Left renal pelvis (tissue), 4 donors: ENCODE measurements at regions not wholly inside any gene's neighbourhood (a gene's known extent, or its start where the extent isn't known, plus 50 kb on each side); places are given as distances from the start of the nearest gene placed in this dataset.
"Not testable (repeated sequence)": the region's sequence is repeated elsewhere in the genome, so short reads cannot be mapped to it uniquely, and the experiment has no call there.

Experiments used
- DNase-seq, 4 donors: peaks; one replicate each; pipeline ENCODE4 v3.0.0-alpha.2; 2013; ENCODE audit warnings: low read depth in 4 of 4, low spot score in 3 of 4

GRCh38 chr3:124640635-124641306 lies 89.5 kb upstream of the UMPS start:
- no peak for DNase-seq

GRCh38 chr3:124643453-124643852 lies 86.8 kb upstream of the UMPS start:
- no peak for DNase-seq

GRCh38 chr3:124646186-124646585 lies 84.1 kb upstream of the UMPS start:
- not testable (repeated sequence) for DNase-seq

- DNase-seq = no peak
These were observed 81.7 kb upstream of the UMPS start for GRCh38 chr3:124648551-124648950.

GRCh38 chr3:124650798-124651197 lies 79.5 kb upstream of the UMPS start:
- DNase-seq = no peak

GRCh38 chr3:124651416-124651815 lies 78.8 kb upstream of the UMPS start:
- not testable (repeated sequence) for DNase-seq

DNA sequence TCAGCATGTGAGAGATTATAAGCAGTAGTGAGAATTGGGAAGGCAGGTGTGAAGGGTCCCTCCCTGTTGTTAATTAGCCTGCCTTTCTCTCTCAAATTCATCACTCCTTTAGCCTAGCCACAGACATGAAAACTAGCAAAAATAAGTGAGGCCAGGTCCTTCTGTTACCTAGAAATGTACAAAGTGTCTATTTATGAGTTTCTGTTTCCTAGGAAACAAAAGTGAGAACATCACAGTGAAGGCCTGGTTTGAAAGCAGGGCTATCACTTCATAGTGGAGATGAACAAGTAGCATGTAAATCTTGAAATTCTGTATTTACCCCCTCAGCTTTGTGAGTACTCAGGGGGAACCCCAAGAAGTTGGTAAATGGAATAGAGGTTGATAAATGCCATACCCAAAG lies 78.2 kb upstream of the UMPS start:
- DNase-seq = no peak

GRCh38 chr3:124653071-124653796 lies 77.0 kb upstream of the UMPS start:
- no peak for DNase-seq

DNA sequence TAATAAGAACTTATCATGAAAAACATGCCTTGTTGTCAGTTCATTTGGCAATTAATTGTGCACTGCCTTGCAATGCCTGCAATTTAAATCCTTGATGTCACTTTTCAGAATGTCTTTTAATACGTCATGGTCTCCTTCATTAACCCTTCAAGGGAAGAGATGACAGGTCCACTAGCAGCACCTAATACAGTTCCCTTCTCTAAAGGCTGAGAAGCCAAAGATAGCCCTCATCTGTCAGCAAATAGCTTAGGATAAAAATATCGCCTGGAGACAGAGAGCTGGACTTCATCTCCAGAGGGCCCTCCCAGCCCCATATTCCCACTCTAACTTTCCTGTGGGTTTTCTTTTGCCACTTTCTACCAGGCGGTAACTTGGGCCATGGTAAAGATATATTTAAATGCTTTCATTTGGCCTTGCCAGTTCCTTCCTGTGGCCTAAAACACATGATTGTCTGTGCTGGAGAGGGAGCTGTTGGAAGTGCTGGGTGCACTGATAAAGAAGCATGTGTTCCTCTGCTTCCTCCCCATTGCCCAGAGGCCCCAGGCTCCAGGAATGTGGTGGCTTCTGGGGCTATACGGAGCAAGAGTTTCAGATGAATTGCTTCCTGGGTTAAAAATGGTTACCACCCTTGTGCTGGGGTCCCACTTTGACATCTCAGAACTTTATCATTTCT lies 76.3 kb upstream of the UMPS start:
- no peak for DNase-seq

DNA sequence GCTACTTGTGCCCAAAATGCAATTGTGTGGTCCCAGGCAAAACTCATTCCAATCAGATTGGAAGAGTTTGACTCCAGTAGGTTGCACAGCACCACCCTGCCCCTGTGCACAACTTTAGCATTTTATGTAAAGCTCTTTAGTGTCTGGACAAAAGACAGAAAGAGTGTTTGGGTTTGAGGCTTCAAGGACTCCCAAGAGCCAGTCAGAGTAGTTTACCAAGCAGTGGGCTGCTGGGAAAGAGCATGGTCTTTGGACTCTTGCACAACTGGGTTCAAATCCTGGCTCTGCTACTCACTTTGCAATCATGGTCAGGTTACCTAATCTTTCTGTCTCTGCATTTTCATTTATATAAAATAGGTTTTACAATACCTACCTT lies 75.8 kb upstream of the UMPS start:
- no peak for DNase-seq

DNA sequence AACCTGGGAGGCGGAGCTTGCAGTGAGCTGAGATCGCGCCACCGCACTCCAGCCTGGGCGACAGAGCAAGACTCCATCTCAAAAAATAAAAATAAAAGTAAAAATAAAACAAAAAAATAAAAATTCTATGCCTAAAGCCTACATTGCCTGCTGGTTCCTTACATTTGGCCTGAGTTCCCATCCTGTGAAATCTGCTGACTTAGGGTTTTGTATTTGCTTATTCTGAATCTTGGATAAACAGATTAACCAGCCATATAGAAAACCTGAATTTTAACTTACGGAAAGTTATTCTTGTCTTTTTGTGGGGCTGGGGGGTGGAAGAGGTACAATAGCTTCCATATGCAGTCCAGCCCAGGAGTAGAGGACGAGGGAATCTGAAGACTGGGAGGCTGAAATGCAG lies 73.7 kb upstream of the UMPS start:
- DNase-seq = no peak

DNA sequence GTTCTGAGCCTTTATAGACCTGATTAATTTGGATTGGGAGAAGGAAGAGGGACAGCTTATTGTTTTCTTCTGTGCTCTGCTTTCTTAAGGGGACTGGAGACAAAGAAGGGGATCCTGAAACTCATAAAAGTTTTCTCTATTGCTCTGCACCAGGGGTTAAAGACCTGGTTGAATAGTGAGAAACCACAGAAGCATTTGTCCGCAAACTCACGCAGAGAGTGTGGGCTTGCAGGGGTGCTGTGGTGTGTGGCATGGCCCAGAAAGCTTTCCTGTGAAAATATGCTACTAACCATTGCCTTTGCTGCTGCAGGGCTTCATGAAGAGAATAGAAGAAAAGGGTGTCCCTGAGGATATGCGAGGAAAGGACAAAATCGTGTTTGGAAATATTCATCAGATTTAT lies 73.1 kb upstream of the UMPS start:
- DNase-seq = no peak

DNA sequence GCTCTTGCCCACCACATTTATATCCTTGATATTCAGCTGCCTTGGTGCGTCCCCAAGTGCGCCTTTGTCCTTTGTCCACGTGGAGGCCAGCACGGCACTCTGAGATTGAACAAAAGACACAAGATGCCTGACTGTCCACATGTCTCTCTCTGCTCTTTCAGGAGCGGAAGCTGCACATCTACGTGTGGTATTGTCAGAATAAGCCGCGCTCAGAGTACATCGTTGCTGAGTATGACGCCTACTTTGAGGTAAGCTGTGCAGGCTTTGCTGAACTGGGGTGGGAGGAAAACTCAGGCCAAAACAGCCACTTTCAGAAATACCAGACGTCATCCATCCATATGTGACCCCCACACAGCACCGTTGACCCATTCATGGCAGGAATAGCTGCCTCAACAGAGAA lies 72.0 kb upstream of the UMPS start:
- no peak for DNase-seq

- DNase-seq = no peak
These were observed 71.1 kb upstream of the UMPS start for GRCh38 chr3:124659175-124659574.

GRCh38 chr3:124660599-124660998 lies 69.7 kb upstream of the UMPS start:
- DNase-seq = no peak

DNA sequence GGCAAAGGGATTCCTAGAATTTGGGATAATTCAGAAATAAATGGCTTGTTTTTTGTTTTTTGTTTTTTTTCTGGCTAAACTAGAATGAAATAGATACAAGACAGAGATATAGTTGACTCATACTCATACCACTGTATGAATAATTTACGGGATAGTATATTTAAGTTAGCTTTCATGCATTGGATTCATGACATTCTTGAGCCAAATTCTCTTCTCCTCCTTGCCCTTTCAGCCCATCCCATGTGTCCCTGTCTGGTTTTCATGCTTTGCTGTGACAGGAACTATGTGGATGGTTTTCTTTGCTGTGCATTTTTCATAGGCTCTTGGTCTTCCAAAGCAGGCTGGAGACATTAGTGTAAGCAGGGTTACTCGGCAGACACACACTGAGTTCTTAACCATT lies 66.6 kb upstream of the UMPS start:
- DNase-seq = no peak

DNA sequence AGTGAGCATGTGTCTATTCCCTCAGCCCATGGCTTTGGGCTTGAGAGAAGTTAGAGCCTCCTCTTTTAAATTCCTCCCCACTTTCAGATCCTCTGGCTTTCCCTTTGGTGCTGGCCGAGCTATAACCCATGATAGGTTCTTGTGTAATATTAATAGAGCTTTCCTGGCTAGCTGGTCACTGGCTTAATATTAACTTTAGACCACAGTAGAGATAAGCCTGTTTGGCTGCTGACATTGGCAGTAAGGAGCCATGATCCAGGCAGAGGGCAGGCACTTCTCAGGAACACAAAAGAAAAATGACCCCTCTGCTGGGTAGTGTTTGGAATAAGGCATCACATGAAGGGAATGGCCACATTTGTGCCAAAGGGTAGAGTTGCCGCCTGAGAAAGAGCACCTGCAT lies 65.4 kb upstream of the UMPS start:
- no peak for DNase-seq

DNA sequence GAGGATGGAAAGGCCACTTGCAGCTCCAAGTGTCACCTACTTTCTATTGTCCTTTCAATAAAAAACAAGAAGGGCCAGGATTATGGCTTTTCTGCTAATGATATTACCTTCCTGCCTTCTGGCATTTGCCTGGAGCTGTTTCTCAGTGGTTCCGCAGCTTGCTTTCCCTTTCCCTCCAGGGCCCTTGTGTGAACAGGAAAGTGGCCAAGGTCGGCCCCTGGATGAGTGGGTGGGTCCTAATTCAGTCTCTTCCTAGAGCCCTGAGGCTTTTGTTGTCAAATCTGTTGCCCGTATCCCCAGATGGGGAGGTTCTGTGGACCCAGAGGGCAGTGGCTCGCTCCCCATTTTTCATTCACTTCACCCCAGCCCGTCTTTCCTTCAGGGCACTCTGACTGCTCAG lies 64.2 kb upstream of the UMPS start:
- DNase-seq = no peak

DNA sequence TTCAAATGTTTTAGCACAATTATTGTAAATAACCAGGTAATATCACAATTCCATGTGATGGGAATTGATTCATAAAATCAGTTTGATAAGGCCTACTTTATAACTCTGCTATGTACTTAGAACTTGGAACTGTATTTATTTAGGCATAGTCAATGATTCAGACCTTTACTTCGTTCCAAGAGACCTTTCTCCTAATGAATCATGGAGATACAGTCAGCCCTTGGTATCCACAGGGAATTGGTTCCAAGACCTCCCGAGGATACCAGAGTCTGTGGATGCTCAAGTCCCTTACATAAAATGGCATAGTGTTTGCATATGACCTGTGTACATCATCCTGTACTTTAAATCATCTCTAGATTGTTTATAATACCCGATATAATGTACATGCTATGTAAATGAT lies 60.8 kb upstream of the UMPS start:
- no peak for DNase-seq

- no peak for DNase-seq
These were observed 59.1 kb upstream of the UMPS start for GRCh38 chr3:124671106-124671505.

DNA sequence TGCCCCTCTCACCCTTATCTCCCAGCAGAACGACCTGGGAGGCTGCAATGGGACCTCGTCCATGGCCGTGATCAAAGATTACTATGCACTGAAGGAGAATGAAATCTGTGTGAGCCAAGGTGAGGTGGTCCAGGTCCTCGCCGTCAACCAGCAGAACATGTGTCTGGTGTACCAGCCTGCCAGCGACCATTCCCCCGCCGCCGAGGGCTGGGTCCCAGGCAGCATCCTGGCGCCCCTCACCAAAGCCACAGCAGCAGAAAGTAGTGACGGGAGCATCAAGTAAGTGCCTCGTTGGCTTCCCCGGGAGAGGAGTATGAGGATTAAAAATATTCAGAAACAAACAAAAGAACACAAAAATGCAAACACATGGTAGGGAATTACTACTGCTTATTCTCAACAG lies 55.9 kb upstream of the UMPS start:
- no peak for DNase-seq

- DNase-seq = no peak
These were observed 54.0 kb upstream of the UMPS start for GRCh38 chr3:124676236-124676635.
